IMR-90 (cell line): ENCODE measurements at regions not wholly inside any gene's neighbourhood (a gene's known extent, or its start where the extent isn't known, plus 50 kb on each side); places are given as distances from the start of the nearest gene placed in this dataset.

Experiments
- ATAC-seq: fragments of 200-7000 bp; cut with Tn5 transposase; 2 replicates; pipeline ENCODE4 v1.9.1; 2020; ENCODE audit warnings: low read depth, mild to moderate bottlenecking, moderate library complexity
- BruUV-seq: library from RNA; stranded (reverse); fragments of 400-500 nt; replicated peaks from 2 replicates; lab custom pipeline; 2021; lab: Mats Ljungman, UMichigan
- CTCF ChIA-PET: fragments of 300-600 bp; formaldehyde crosslinking; extraction: SDS; loops from one replicate; lab custom pipeline; 2021; ENCODE audit warnings: antibody characterized with exemption; lab: Yijun Ruan, JAX
- POLR2A ChIA-PET: fragments of 300-600 bp; sonication (Branson Sonifier 250); formaldehyde crosslinking; loops from one replicate; lab custom pipeline; 2022; ENCODE audit warnings: antibody characterized with exemption; ENCODE audit not compliant: unreplicated experiment; lab: Charles Lee
- DNase-seq: peaks from one replicate; pipeline ENCODE4 v3.0.0; 2013
- H2AFZ ChIP-seq: replicated peaks from 2 replicates; pipeline ENCODE3; 2013; ENCODE audit warnings: low read length, mild to moderate bottlenecking; ENCODE audit not compliant: poor library complexity
- H2AK5ac ChIP-seq: 2 replicates; pipeline ENCODE4 v1.6.1; 2013; ENCODE audit warnings: low read depth, low read length, inconsistent platforms
- H2AK9ac ChIP-seq: replicated peaks from 2 replicates; pipeline ENCODE3; 2013; ENCODE audit warnings: mild to moderate bottlenecking, low read depth, low read length, moderate library complexity; ENCODE audit not compliant: poor library complexity
- H2BK120ac ChIP-seq: 2 replicates; pipeline ENCODE4 v1.6.1; 2013; ENCODE audit warnings: low read depth, low read length, inconsistent platforms
- H2BK15ac ChIP-seq: 3 replicates; pipeline ENCODE4 v1.6.1; 2013; ENCODE audit warnings: low read depth, low read length, inconsistent platforms
- H2BK20ac ChIP-seq: 2 replicates; pipeline ENCODE4 v1.6.1; 2013; ENCODE audit warnings: low read depth, mild to moderate bottlenecking, inconsistent platforms, low read length, moderate library complexity
- H2BK5ac ChIP-seq: 2 replicates; pipeline ENCODE4 v1.6.1; 2013; ENCODE audit warnings: mild to moderate bottlenecking, low read depth, low read length, inconsistent platforms; ENCODE audit not compliant: poor library complexity, severe bottlenecking
- H3K14ac ChIP-seq: replicated peaks from 2 replicates; pipeline ENCODE4 v1.6.1; 2013; ENCODE audit warnings: low read depth, low read length, inconsistent platforms
- H3K18ac ChIP-seq: 2 replicates; pipeline ENCODE4 v1.6.1; 2013; ENCODE audit warnings: low read depth, low read length, control low read depth
- H3K23ac ChIP-seq: 2 replicates; pipeline ENCODE4 v1.6.1; 2013; ENCODE audit warnings: low read depth, low read length, inconsistent platforms
- H3K27ac ChIP-seq: 2 replicates; pipeline ENCODE4 v1.5.1; 2013; ENCODE audit warnings: mild to moderate bottlenecking, control low read depth, low read length; ENCODE audit not compliant: insufficient read depth
- H3K27me3 ChIP-seq: 2 replicates; pipeline ENCODE4 v1.6.1; 2013; ENCODE audit warnings: low read length; ENCODE audit not compliant: control insufficient read depth, insufficient read depth
- H3K36me3 ChIP-seq: 2 replicates; pipeline ENCODE4 v1.6.1; 2013; ENCODE audit warnings: low read length, mixed read lengths; ENCODE audit not compliant: control insufficient read depth, insufficient read depth
- H3K4ac ChIP-seq: 2 replicates; pipeline ENCODE4 v1.6.1; 2013; ENCODE audit warnings: low read depth, low read length, inconsistent platforms
- H3K4me1 ChIP-seq: 2 replicates; pipeline ENCODE4 v1.6.1; 2013; ENCODE audit warnings: low read length, mixed read lengths; ENCODE audit not compliant: control insufficient read depth, insufficient read depth
- H3K4me2 ChIP-seq: 2 replicates; pipeline ENCODE4 v1.6.1; 2013; ENCODE audit warnings: low read depth, mild to moderate bottlenecking, control low read depth, low read length, moderate library complexity
- H3K4me3 ChIP-seq: 2 replicates; pipeline ENCODE4 v1.5.1; 2013; ENCODE audit warnings: low read depth, mild to moderate bottlenecking, control low read depth, low read length, moderate library complexity; ENCODE audit not compliant: insufficient read depth
- H3K56ac ChIP-seq: 2 replicates; pipeline ENCODE4 v1.6.1; 2013; ENCODE audit warnings: low read length, inconsistent platforms; ENCODE audit not compliant: insufficient read depth; ENCODE audit errors: extremely low read depth
- H3K79me1 ChIP-seq, 2 experiments: 2 replicates each; pipeline ENCODE4 v1.6.1; 2013; ENCODE audit warnings: low read length in 2 of 2, inconsistent platforms in 1 of 2, low read depth in 1 of 2
- H3K9ac ChIP-seq: 2 replicates; pipeline ENCODE4 v1.6.1; 2013; ENCODE audit warnings: low read depth, low read length, control low read depth
- H3K9me1 ChIP-seq: 2 replicates; pipeline ENCODE4 v1.6.1; 2013; ENCODE audit warnings: low read length, inconsistent platforms; ENCODE audit not compliant: insufficient read depth
- H3K9me3 ChIP-seq: 2 replicates; pipeline ENCODE4 v1.6.1; 2013; ENCODE audit warnings: low read length; ENCODE audit not compliant: control insufficient read depth, insufficient read depth
- H4K20me1 ChIP-seq: 2 replicates; pipeline ENCODE4 v1.6.1; 2013; ENCODE audit warnings: low read length, inconsistent platforms; ENCODE audit not compliant: insufficient read depth
- H4K5ac ChIP-seq: 2 replicates; pipeline ENCODE4 v1.6.1; 2013; ENCODE audit warnings: mild to moderate bottlenecking, low read depth, low read length, control low read depth
- H4K8ac ChIP-seq, 2 experiments: 2 replicates each; pipeline ENCODE4 v1.6.1; 2013; ENCODE audit warnings: low read depth in 2 of 2, low read length in 2 of 2, control low read depth in 1 of 2, inconsistent platforms in 1 of 2
- H4K91ac ChIP-seq: 2 replicates; pipeline ENCODE4 v1.6.1; 2013; ENCODE audit warnings: low read depth, low read length, inconsistent platforms; ENCODE audit not compliant: insufficient read depth
- BHLHE40 ChIP-seq: fragments of 150-350 bp; IDR thresholded peaks from 2 replicates; pipeline ENCODE4 v1.6.1; 2016; ENCODE audit warnings: mild to moderate bottlenecking, low read depth, low read length
- CEBPB ChIP-seq: IDR thresholded peaks from 2 replicates; pipeline ENCODE4 v1.6.1; 2012; ENCODE audit warnings: low read depth, low read length, improper control_type of control experiment
- CHD1 ChIP-seq: IDR thresholded peaks from 2 replicates; pipeline ENCODE4 v1.6.1; 2012; ENCODE audit warnings: low read depth, low read length, improper control_type of control experiment
- CTCF ChIP-seq: conservative IDR thresholded peaks from 2 replicates; pipeline ENCODE4 v1.5.1; 2012; ENCODE audit warnings: mild to moderate bottlenecking, low read depth, low read length, improper control_type of control experiment
- FOS ChIP-seq: fragments of 150-350 bp; IDR thresholded peaks from 2 replicates; pipeline ENCODE4 v1.6.1; 2016; ENCODE audit warnings: low read depth, low read length
- MAFK ChIP-seq: IDR thresholded peaks from 2 replicates; pipeline ENCODE4 v1.6.1; 2012; ENCODE audit warnings: low read depth, low read length, improper control_type of control experiment
- MAZ ChIP-seq: IDR thresholded peaks from 2 replicates; pipeline ENCODE4 v1.6.1; 2012; ENCODE audit warnings: low read depth, mild to moderate bottlenecking, low read length, improper control_type of control experiment, moderate library complexity, borderline replicate concordance
- MXI1 ChIP-seq: IDR thresholded peaks from 2 replicates; pipeline ENCODE4 v1.6.1; 2012; ENCODE audit warnings: low read depth, mild to moderate bottlenecking, low read length, moderate library complexity, borderline replicate concordance
- NFE2L2 ChIP-seq: fragments of 150-350 bp; IDR thresholded peaks from 2 replicates; pipeline ENCODE4 v1.6.1; 2016; ENCODE audit warnings: low read depth, mild to moderate bottlenecking, low read length
- POLR2A ChIP-seq: IDR thresholded peaks from 2 replicates; pipeline ENCODE4 v1.6.1; 2012; ENCODE audit warnings: mild to moderate bottlenecking, low read depth, low read length
- RAD21 ChIP-seq: IDR thresholded peaks from 2 replicates; pipeline ENCODE4 v1.6.1; 2012; ENCODE audit warnings: low read length, improper control_type of control experiment
- RCOR1 ChIP-seq: IDR thresholded peaks from 2 replicates; pipeline ENCODE4 v1.6.1; 2012; ENCODE audit warnings: mild to moderate bottlenecking, low read length, improper control_type of control experiment; ENCODE audit not compliant: insufficient replicate concordance
- RFX5 ChIP-seq: IDR thresholded peaks from 2 replicates; pipeline ENCODE4 v1.8.0; 2012; ENCODE audit warnings: low read depth, mild to moderate bottlenecking, low read length, moderate library complexity
- SMC3 ChIP-seq: fragments of 150-350 bp; IDR thresholded peaks from 2 replicates; pipeline ENCODE4 v1.6.1; 2016; ENCODE audit warnings: low read depth, mild to moderate bottlenecking, antibody characterized with exemption, low read length, moderate library complexity
- WGBS, 2 experiments: methylation state at CpG; one replicate each; pipeline versions ENCODE4 v1.1.5 to v1.1.7; 2013; ENCODE audit warnings: missing lambda C conversion rate in 2 of 2; ENCODE audit not compliant: insufficient read length in 1 of 2; ENCODE audit errors: extremely low coverage in 2 of 2; 5-methylcytosine and 5-hydroxymethylcytosine counted together
- dilution Hi-C: fragments of 300-500 bp; cut with HindIII; formaldehyde crosslinking; loops from one replicate; pipeline ENCODE4 v1.14.3; 2018; ENCODE audit warnings: low sequenced_read_pairs; ENCODE audit not compliant: unreplicated experiment
- in situ Hi-C: fragments of 300-500 bp; cut with MboI; formaldehyde crosslinking; loops from 3 replicates; pipeline ENCODE4 v1.14.3; 2019; ENCODE audit warnings: low sequenced_read_pairs, inconsistent platforms, mixed read lengths
- intact Hi-C: fragments of 100-400 bp; cut with micrococcal nuclease; formaldehyde crosslinking; loops from 2 replicates; pipeline ENCODE4 v1.10.0; 2022
- TF ChIP-seq, protein P1 (sequence below): fragments of 150-350 bp; IDR thresholded peaks from 2 replicates; pipeline ENCODE4 v1.6.1; 2016; ENCODE audit warnings: low read depth, mild to moderate bottlenecking, low read length, moderate library complexity, borderline replicate concordance

DNA sequence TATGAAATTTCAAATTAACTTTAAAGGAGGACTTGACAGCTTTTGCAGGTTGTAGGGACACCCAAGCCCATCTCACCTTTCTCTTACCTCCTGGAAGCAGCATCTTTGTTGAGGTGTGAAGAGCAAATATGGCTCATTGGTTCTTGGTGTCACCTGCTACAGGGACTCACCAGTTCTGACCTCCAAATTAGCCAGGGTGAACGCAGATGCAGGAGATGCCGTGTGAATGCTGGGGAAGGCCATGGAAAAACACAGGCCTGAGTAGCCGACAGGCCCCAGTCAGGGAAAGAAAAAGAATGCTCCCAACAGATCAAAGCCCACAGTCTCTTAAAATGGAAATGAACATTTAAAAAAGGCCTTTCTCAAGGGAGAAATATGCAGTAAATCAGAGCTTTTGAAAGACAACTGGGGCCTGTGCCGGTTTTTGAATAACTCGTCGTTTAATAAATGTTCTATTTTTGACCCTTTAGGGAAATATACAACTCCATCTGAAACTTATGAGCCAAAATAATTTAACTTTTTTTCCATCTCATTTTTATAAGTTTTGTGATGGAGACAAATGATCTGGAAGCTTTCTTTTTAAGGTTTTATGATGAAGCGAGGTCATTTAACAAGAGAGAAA is 167.5 kb downstream of the CD83 start:
- no peak overlapping the region for H4K8ac ChIP-seq
- ChIA-PET CTCF (interaction anchor here (0.7 kb wide), 1 partner anchor 317 kb away, joined by 8 read pairs; no protein-coding TSS in a partner anchor), POLR2A (no interaction called here)
- no peak overlapping the region for H3K27ac ChIP-seq
- no peak overlapping the region for H2AK5ac ChIP-seq
- no peak overlapping the region for H2BK15ac ChIP-seq
- no peaks in the 10 kb centered on the region; the same call in 1 of the 2 replicates for H3K27me3 ChIP-seq
- H3K36me3 ChIP-seq = no peaks in the 10 kb centered on the region
- H3K4ac ChIP-seq = no peak overlapping the region
- no peak for ATAC-seq
- no peak overlapping the region for H3K56ac ChIP-seq
- no TSS peak for BruUV-seq
- no peaks in the 10 kb centered on the region for H3K9me3 ChIP-seq
- no peak overlapping the region for H3K4me2 ChIP-seq
- intact Hi-C loops (no loop called here), dilution Hi-C loops (no loop called here), in situ Hi-C loops (no loop called here)
- no peak overlapping the region for H2AFZ ChIP-seq
- no peak overlapping the region for H3K18ac ChIP-seq
- no peak overlapping the region for H4K5ac ChIP-seq
- no peak for DNase-seq
- H3K79me1 ChIP-seq = no peaks in the 10 kb centered on the region
- WGBS, 2 experiments = no CpG with 5 or more reads among the region's 7 CpGs
- H3K9me1 ChIP-seq = no peaks in the 10 kb centered on the region
- no peak overlapping the region for H2AK9ac ChIP-seq
- peaks cover 3% of the 10 kb centered on the region for H3K4me1 ChIP-seq
- H4K20me1 ChIP-seq = no peaks in the 10 kb centered on the region
- H3K23ac ChIP-seq = no peak overlapping the region
- no peak overlapping the region for H3K14ac ChIP-seq
- H2BK20ac ChIP-seq = no peak overlapping the region
- no peak overlapping the region for H2BK5ac ChIP-seq
- H3K9ac ChIP-seq = no peak overlapping the region
- H4K91ac ChIP-seq = no peak overlapping the region
- H3K4me3 ChIP-seq = no peak overlapping the region
- TF ChIP-seq CTCF (no peak), NFE2L2 (no peak), RCOR1 (no peak), CEBPB (no peak), RAD21 (no peak), BHLHE40 (no peak), SMC3 (no peak), CHD1 (no peak), FOS (no peak), MAZ (no peak), RFX5 (no peak), POLR2A (no peak), MXI1 (no peak), MAFK (no peak)
- TF ChIP-seq, protein P1, sequence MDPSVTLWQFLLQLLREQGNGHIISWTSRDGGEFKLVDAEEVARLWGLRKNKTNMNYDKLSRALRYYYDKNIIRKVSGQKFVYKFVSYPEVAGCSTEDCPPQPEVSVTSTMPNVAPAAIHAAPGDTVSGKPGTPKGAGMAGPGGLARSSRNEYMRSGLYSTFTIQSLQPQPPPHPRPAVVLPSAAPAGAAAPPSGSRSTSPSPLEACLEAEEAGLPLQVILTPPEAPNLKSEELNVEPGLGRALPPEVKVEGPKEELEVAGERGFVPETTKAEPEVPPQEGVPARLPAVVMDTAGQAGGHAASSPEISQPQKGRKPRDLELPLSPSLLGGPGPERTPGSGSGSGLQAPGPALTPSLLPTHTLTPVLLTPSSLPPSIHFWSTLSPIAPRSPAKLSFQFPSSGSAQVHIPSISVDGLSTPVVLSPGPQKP = no peak
- H2BK120ac ChIP-seq = no peak overlapping the region
